ENCODE measurements at regions not wholly inside any gene's neighbourhood (a gene's known extent, or its start where the extent isn't known, plus 50 kb on each side); places are given as distances from the start of the nearest gene placed in this dataset.

DNA sequence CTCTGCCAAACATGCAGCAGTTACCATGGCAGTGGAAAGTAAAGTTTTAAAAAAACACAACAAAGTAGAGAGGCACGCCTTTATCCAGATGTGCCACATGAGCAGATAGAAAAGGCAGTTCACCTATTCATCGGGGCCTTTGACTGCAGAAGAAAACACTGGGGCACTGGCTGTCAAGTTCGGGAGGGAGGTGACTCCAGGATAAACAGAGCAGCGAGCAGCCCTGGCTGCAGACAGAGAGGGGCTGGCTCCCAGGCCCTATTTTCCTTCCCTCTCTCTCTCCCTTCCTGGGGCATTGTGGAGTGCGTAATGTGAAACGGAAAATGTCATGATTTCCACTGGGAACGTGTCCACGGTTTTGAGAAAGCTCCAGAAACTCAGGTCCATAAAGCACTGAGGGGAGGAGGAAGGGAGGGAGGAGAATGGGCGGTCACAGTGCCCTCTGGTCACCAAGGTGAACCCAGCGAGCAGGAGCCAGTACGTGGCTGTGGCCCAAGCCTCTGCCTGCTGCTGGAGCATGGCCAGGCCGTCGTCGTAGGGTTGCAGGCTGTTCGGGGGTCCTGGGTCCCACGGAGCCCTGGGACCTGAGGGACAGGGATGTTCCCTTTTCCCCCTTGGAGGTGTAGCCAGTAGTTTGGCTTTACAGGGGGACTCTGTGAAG is 114.7 kb upstream of the IRF2BP2 start (continued):
- TF ChIP-seq AFF1 (IDR thresholded peaks at IDR 0.05; ENCODE audit: low read depth in 1 of 2, partially characterized antibody in 2 of 2) = peak in 1 of 2 experiments; percentile 15
- TF ChIP-seq ZNF668 (CRISPR knock-in tag; IDR thresholded peaks at IDR 0.05) = 0 out of 2 replicates have a peak, but pooled peaks have one; percentile 43
- TF ChIP-seq NCOA6 (IDR thresholded peaks at IDR 0.05) = no peak
- TF ChIP-seq L3MBTL2 (IDR thresholded peaks at IDR 0.05) = peak; percentile 16
- no peak for TF ChIP-seq ARNT (IDR thresholded peaks at IDR 0.05)
- TF ChIP-seq ZBTB9 (CRISPR knock-in tag; IDR thresholded peaks at IDR 0.05) = peak; percentile 84
- no peak for TF ChIP-seq SMC3 (conservative IDR thresholded peaks at IDR 0.05; ENCODE audit: insufficient read depth, low read depth, low read length)
- 0 out of 4 replicates have a peak, but pooled peaks have one; percentile 4 to 53 for TF ChIP-seq FOXA3 (CRISPR knock-in tag; conservative IDR thresholded peaks at IDR 0.05 in 1 of 2, IDR thresholded peaks at IDR 0.05 in 1 of 2)
- TF ChIP-seq MTA3 (IDR thresholded peaks at IDR 0.05; ENCODE audit: borderline replicate concordance) = peak; percentile 46; the same call in 1 of the 2 replicates
- TF ChIP-seq MECOM (CRISPR knock-in tag; IDR thresholded peaks at IDR 0.05) = peak; percentile 60
- TF ChIP-seq E2F6 (IDR thresholded peaks at IDR 0.05; ENCODE audit: borderline replicate concordance in 1 of 2, extremely low read depth in 1 of 2, insufficient read depth in 1 of 2, insufficient read length in 1 of 2, low read depth in 1 of 2, low read length in 1 of 2, poor library complexity in 1 of 2, severe bottlenecking in 1 of 2) = peak in 1 of 2 experiments; percentile 28
- 0 out of 2 replicates have a peak, but pooled peaks have one; percentile 15 for TF ChIP-seq RAD51 (IDR thresholded peaks at IDR 0.05; ENCODE audit: borderline replicate concordance, low read depth)
- peak; percentile 45; the same call in 1 of the 2 replicates for TF ChIP-seq ZNF134 (CRISPR knock-in tag; conservative IDR thresholded peaks at IDR 0.05)
- peak; percentile 50; the same call in 1 of the 2 replicates for TF ChIP-seq ZNF444 (CRISPR knock-in tag; IDR thresholded peaks at IDR 0.05)
- TF ChIP-seq TGIF2 (CRISPR knock-in tag; IDR thresholded peaks at IDR 0.05) = no peak
- TF ChIP-seq SMAD3 (CRISPR knock-in tag; conservative IDR thresholded peaks at IDR 0.05) = peak; percentile 16
- TF ChIP-seq ZNF224 (CRISPR knock-in tag; IDR thresholded peaks at IDR 0.05) = no peak
- TF ChIP-seq TCF3 (CRISPR knock-in tag; IDR thresholded peaks at IDR 0.05) = no peak; the same call in 1 of the 2 replicates
- no peak for TF ChIP-seq ILF3 (IDR thresholded peaks at IDR 0.05; ENCODE audit: borderline replicate concordance)
- peak; percentile 26 for TF ChIP-seq ETV1 (tag; conservative IDR thresholded peaks at IDR 0.05; ENCODE audit: low read depth)
- TF ChIP-seq NR2C2 (CRISPR knock-in tag; IDR thresholded peaks at IDR 0.05) = peak; percentile 53; the same call in 1 of the 2 replicates
- 0 out of 2 replicates have a peak, but pooled peaks have one; percentile 4 for TF ChIP-seq NR2C2 (tag; IDR thresholded peaks at IDR 0.05)

Measured in K562 (cell line).